Endothelial cell (in vitro differentiated cells): ENCODE measurements at regions not wholly inside any gene's neighbourhood (a gene's known extent, or its start where the extent isn't known, plus 50 kb on each side); places are given as distances from the start of the nearest gene placed in this dataset.

Experiments
- DNase-seq: peaks from one replicate; pipeline ENCODE4 v3.0.0; 2021; ENCODE audit warnings: low spot score
- H3K27ac Mint-ChIP-seq: one replicate; pipeline ENCODE4 v1.8.0; 2021; ENCODE audit warnings: mixed read lengths, inconsistent platforms; ENCODE audit not compliant: unreplicated experiment
- H3K27me3 Mint-ChIP-seq: one replicate; pipeline ENCODE4 v1.8.0; 2021; ENCODE audit warnings: mild to moderate bottlenecking, moderate library complexity, mixed read lengths, inconsistent platforms; ENCODE audit not compliant: unreplicated experiment
- H3K36me3 Mint-ChIP-seq: one replicate; pipeline ENCODE4 v1.8.0; 2021; ENCODE audit warnings: mild to moderate bottlenecking, low read depth, mixed read lengths, inconsistent platforms; ENCODE audit not compliant: unreplicated experiment
- H3K4me1 Mint-ChIP-seq: one replicate; pipeline ENCODE4 v1.8.0; 2021; ENCODE audit warnings: mild to moderate bottlenecking, mixed read lengths, inconsistent platforms; ENCODE audit not compliant: unreplicated experiment
- H3K4me3 Mint-ChIP-seq: one replicate; pipeline ENCODE4 v1.8.0; 2021; ENCODE audit warnings: mild to moderate bottlenecking, mixed read lengths, inconsistent platforms; ENCODE audit not compliant: unreplicated experiment
- H3K9me3 Mint-ChIP-seq: one replicate; pipeline ENCODE4 v1.8.0; 2021; ENCODE audit warnings: mixed read lengths, inconsistent platforms; ENCODE audit not compliant: unreplicated experiment
- TF ChIP-seq, protein P1 (sequence below): fragments of 200-600 bp; sonication (generic); IDR thresholded peaks from one replicate; pipeline ENCODE4 v1.5.0; 2021; ENCODE audit warnings: antibody characterized with exemption; ENCODE audit not compliant: unreplicated experiment

DNA sequence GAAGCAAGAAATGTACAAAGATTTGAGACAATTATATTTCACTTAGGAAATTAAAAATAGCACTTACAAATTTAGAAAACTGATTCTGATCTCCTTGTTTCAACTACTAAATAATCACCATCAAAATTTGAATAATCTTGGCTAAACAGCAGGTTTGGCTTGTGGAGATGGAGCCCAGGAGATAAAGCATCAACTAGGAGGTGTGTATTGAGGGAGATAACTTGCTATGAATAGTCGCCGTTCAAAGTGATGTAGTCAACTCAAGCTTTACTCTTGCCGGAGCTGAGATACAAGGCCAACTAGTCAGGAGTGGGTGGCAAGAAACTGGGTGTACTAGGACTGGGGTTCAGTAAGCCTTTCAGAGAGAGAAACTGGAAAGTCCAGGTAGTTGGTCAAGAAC, 117.7 kb downstream of the TRMT11 start:
- no peaks in the 10 kb centered on the region for H3K36me3 Mint-ChIP-seq
- H3K27me3 Mint-ChIP-seq: no peaks in the 10 kb centered on the region
- DNase-seq: no peak
- no peak overlapping the region for H3K27ac Mint-ChIP-seq
- H3K9me3 Mint-ChIP-seq: no peaks in the 10 kb centered on the region
- H3K4me3 Mint-ChIP-seq: no peak overlapping the region
- TF ChIP-seq, protein P1, sequence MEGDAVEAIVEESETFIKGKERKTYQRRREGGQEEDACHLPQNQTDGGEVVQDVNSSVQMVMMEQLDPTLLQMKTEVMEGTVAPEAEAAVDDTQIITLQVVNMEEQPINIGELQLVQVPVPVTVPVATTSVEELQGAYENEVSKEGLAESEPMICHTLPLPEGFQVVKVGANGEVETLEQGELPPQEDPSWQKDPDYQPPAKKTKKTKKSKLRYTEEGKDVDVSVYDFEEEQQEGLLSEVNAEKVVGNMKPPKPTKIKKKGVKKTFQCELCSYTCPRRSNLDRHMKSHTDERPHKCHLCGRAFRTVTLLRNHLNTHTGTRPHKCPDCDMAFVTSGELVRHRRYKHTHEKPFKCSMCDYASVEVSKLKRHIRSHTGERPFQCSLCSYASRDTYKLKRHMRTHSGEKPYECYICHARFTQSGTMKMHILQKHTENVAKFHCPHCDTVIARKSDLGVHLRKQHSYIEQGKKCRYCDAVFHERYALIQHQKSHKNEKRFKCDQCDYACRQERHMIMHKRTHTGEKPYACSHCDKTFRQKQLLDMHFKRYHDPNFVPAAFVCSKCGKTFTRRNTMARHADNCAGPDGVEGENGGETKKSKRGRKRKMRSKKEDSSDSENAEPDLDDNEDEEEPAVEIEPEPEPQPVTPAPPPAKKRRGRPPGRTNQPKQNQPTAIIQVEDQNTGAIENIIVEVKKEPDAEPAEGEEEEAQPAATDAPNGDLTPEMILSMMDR: no peak
- H3K4me1 Mint-ChIP-seq: peaks cover 13% of the 10 kb centered on the region

DNA sequence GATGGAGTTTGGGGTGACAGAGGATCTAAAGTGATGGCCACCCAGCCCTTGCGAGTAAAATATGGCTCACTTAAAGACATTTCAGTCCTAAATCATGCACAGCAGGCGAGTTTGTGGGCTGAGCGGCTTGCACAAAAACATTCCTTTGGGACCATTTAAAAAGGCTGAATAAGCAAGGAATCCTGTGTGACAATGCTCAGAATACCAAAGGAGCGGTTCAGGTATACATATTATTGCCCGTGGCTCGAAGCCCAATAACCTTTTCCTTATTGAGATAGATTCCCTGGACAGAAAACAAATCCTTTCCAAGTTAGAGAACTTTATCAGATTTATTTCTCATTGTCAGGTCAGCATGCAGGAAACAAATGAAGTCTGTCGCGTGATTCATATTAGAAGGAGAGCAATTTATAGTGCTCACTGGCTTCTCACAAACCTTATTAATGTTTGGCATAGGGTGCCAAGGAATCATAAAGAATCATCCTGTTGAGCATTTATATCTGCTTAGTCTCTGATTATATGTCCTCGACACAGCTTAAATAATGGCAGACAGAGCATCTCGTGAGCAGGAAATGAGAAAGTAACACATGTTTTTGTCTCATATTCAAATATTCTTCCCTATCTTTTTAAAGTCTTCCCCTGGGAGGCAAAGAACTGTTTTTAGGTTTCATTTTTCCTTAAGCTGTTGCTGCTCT, 121.3 kb downstream of the TRMT11 start:
- peaks cover 6% of the 10 kb centered on the region for H3K4me1 Mint-ChIP-seq
- no peak overlapping the region for H3K4me3 Mint-ChIP-seq
- DNase-seq: no peak
- H3K27me3 Mint-ChIP-seq: no peaks in the 10 kb centered on the region
- TF ChIP-seq, protein P1: no peak
- H3K36me3 Mint-ChIP-seq: no peaks in the 10 kb centered on the region
- no peaks in the 10 kb centered on the region for H3K9me3 Mint-ChIP-seq
- no peak overlapping the region for H3K27ac Mint-ChIP-seq

DNA sequence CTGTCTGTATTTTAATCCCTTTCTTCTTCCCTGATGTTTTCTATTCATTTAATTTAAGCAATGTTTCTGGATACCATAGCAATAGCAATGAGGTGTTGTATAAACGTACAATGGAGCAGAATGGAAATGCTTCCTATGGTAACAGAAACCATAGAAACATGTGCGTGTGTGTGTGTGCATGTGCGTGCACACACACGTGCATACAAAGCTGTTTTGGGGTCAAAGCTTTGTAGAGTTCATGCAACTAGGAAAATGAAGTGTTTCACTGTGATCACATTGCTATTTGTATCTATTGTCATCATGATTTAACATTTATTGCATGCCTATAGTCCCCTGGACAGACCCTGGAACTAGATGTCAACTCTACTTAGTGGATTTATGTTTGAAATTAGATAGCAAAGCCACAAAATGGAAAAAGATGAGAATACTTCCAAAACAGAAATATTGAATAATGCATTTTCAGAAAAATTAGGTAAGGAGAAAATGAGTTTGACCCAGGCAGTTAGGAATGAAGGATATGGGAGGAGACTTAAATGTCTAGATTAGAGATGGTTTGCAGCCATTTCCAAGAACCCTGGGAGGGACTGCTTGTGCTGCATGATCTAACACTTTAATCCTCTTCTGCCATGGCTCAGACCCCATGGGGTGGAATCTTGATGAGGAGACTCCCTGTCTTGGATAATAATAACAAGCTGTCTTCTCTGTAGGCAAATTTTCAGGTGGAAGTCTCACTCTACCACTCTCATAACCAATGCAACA, 124.4 kb downstream of the TRMT11 start:
- no peak overlapping the region for H3K4me3 Mint-ChIP-seq
- H3K36me3 Mint-ChIP-seq: no peaks in the 10 kb centered on the region
- H3K9me3 Mint-ChIP-seq: no peaks in the 10 kb centered on the region
- TF ChIP-seq, protein P1: no peak
- no peaks in the 10 kb centered on the region for H3K27me3 Mint-ChIP-seq
- DNase-seq: no peak
- H3K4me1 Mint-ChIP-seq: peaks cover 3% of the 10 kb centered on the region
- no peak overlapping the region for H3K27ac Mint-ChIP-seq

DNA sequence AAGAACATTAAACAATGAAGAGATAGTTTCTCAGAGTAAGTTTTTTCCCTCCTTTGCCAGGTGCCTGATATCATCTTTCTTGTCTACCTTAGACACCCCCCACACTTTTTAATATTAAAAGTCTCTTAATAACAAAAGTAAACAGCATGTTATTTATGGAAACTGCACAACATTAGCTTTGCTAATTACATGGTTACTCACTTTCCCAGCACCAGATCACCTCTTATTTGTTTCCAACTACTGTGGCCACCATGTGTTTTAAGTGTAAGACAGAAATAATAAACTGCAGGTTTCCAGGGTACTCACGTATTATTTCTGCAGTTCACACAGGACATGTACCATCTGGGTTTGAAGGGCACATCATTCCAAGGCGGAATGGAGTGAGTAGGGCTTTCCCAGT, 125.0 kb downstream of the TRMT11 start:
- no peak for DNase-seq
- Mint-ChIP-seq H3K36me3 (no peaks in the 10 kb centered on the region), H3K27ac (no peak overlapping the region), H3K4me1 (peaks cover 3% of the 10 kb centered on the region), H3K9me3 (no peaks in the 10 kb centered on the region), H3K4me3 (no peak overlapping the region), H3K27me3 (no peaks in the 10 kb centered on the region)
- TF ChIP-seq, protein P1: no peak

DNA sequence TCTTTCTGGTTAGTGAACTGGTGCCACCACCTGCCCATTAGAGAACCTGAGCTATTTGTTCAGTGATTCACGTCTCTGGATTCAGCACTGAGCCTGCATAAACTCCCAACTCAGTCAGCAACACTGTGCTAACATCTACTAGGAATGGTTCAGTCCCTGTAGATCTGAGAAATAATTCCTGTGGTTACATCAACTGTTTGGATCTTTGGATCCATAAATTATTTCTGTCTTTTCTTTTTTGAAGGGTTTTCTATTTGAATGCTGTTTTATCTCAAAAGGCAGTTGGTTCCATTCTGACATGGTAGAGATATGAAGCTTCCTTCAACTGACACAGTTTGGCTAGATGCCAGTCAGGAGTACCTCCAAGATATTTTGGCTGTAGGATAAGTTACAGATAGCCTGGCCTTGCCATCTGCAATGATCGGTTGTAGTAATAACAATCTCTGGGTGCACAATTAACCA, 125.9 kb downstream of the TRMT11 start:
- Mint-ChIP-seq H3K27ac (no peak overlapping the region), H3K4me3 (no peak overlapping the region), H3K9me3 (no peaks in the 10 kb centered on the region), H3K4me1 (peaks cover 3% of the 10 kb centered on the region), H3K27me3 (no peaks in the 10 kb centered on the region), H3K36me3 (no peaks in the 10 kb centered on the region)
- TF ChIP-seq, protein P1: no peak
- no peak for DNase-seq
